ENCODE measurements at regions not wholly inside any gene's neighbourhood (a gene's known extent, or its start where the extent isn't known, plus 50 kb on each side); places are given as distances from the start of the nearest gene placed in this dataset.
"Not testable (repeated sequence)": the region's sequence is repeated elsewhere in the genome, so short reads cannot be mapped to it uniquely, and the experiment has no call there.

DNA sequence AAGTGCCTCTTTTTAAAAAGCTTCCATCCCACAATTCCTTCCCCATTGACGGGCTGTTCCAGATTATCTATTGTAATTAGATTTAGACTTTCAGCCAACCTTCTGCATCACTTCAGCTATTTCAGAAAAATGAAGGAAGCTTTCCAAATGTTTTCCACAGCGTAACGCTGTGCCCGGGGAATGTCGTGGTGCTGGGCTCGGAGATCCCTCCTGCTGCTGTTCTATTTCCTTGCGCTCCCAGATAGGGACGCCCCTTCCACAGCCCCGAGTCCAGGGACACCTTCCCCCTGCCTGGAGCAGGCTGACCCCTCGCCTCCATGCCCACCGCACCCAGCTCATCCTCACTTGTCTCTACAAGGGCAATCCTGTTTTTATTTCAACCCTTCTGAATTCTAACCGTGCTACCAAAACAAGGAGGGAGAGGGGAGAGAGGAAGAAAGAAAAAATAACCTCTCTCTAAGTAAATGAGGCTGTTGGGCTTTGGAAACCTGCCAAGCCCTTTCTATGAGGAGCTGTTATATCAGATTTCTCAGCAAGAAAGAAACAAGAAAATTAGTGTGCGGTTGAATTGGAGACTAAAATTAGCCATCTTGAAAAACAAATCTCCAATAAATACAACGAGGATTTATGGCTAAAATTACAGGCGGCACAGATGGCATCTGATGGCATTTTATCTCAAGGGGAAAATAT, 366.9 kb downstream of the BRD1 start:
- no peak for DNase-seq
- Mint-ChIP-seq H3K9me3 (no peaks in the 10 kb centered on the region), H3K4me1 (ENCODE audit: low read depth) (no peaks in the 10 kb centered on the region), H3K36me3 (ENCODE audit: insufficient read depth) (no peaks in the 10 kb centered on the region), H3K27me3 (ENCODE audit: low read depth) (peaks cover 12% of the 10 kb centered on the region), H3K4me3 (no peak overlapping the region)
- ATAC-seq = no peak

DNA sequence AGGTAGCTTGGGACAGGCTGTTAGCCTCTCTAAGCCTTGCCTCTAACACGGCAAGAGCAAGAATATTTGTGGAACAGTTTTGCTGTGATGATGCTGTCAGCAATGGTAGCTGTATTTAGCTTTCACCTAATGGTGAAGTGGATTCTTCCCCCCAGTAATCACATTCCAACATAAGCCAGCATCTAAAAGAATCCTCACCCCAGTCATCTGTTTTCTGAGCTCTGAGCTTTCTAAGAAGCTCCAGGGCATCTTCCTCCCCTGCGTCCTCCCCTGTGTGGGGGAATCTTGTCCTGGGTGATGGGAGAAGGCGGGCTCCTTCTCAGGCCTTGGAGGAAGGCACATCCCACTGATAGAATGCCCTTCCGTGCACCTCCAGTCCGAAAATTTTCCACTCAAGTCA, 367.6 kb downstream of the BRD1 start:
- DNase-seq (no peak), ATAC-seq (no peak)
- Mint-ChIP-seq H3K27me3 (ENCODE audit: low read depth) (peaks cover 12% of the 10 kb centered on the region), H3K4me1 (ENCODE audit: low read depth) (no peaks in the 10 kb centered on the region), H3K4me3 (no peak overlapping the region), H3K9me3 (no peaks in the 10 kb centered on the region), H3K36me3 (ENCODE audit: insufficient read depth) (no peaks in the 10 kb centered on the region)

DNA sequence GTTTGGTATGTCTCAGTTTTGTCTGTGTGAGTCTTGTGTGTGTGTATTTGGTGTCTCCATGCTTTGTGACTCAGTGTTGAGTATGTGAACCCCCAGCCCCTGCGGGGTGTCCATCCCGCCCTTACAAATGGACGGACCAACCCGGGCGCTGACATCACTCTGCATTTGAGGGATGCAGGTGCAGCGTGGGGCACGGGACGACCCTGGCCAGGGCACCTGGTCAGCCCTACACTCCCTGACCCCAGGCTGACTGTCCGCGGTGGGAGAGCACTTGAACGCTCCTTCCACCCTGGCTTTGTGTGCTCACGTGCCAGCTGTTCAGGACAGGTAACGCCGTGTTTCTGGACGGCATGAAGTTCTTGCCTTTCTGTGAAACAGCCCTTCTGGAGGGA, 369.0 kb downstream of the BRD1 start:
- Mint-ChIP-seq H3K36me3 (ENCODE audit: insufficient read depth) (no peaks in the 10 kb centered on the region), H3K9me3 (no peaks in the 10 kb centered on the region), H3K4me1 (ENCODE audit: low read depth) (no peaks in the 10 kb centered on the region), H3K27me3 (ENCODE audit: low read depth) (peaks cover 11% of the 10 kb centered on the region), H3K4me3 (no peak overlapping the region)
- DNase-seq (no peak), ATAC-seq (no peak)

DNA sequence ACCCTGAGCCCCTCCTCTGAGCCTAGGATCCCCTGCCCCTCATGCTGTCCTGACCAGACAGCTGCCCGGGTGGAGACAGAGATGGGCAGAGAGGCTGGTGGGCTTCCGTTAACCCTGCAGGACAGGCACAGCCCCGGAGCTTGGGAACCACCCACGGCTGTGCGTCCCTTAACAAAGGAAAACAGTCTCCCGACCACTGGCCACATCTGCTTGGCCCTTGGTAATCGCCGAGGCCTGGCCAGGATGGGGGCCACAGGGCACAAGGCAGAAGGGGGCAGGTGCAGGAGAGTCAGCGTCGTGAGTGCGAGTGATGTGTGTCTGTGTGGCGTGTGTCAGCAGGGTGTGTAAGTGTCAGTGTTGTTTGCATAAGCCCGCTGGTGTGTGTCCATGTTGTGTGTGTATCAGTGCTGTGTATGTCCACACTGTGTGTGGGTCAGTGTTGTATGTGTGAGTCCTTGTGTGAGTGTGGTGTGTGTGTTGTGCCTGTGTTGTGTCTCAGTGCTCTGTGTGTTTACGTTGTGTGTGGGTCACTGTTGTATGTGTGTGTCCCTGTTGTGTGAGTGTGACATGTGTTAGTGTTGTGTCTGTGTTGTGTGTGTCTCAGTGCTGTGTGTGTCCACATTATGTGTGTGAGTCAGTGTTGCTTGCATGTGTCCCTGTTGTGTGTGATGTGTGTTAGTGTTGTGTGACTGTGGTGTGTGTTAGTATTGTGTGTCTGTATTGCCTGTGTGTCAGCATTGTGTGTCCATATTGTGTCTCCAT, 369.5 kb downstream of the BRD1 start:
- ATAC-seq (no peak), DNase-seq (no peak)
- Mint-ChIP-seq H3K36me3 (ENCODE audit: insufficient read depth) (no peaks in the 10 kb centered on the region), H3K4me1 (ENCODE audit: low read depth) (no peaks in the 10 kb centered on the region), H3K9me3 (no peaks in the 10 kb centered on the region), H3K27me3 (ENCODE audit: low read depth) (peaks cover 11% of the 10 kb centered on the region), H3K4me3 (no peak overlapping the region)

DNA sequence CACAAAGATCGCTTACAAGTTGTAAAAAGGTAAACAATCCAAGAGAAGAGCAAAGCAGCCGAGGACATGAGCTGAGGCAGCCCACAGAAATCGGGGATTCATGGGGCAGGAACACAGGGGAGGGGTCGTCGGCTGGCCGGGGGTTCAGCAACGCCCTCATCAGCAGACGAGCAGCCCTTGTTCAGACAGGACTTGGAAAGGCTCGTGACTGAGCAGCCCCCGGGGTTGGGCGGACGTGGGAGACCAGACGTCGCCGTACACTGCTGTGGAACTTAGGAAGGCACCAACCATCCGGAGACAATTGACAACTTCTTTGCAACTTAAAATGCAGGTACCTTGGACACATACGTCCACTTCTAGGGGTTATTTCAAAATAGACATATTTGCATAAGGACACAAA, 370.5 kb downstream of the BRD1 start:
- ATAC-seq (no peak), DNase-seq (no peak)
- no peaks in the 10 kb centered on the region for H3K9me3 Mint-ChIP-seq
- H3K4me1 Mint-ChIP-seq (ENCODE audit: low read depth) = no peaks in the 10 kb centered on the region
- H3K36me3 Mint-ChIP-seq (ENCODE audit: insufficient read depth) = no peaks in the 10 kb centered on the region
- H3K4me3 Mint-ChIP-seq = no peak overlapping the region
- peaks cover 11% of the 10 kb centered on the region for H3K27me3 Mint-ChIP-seq (ENCODE audit: low read depth)

DNA sequence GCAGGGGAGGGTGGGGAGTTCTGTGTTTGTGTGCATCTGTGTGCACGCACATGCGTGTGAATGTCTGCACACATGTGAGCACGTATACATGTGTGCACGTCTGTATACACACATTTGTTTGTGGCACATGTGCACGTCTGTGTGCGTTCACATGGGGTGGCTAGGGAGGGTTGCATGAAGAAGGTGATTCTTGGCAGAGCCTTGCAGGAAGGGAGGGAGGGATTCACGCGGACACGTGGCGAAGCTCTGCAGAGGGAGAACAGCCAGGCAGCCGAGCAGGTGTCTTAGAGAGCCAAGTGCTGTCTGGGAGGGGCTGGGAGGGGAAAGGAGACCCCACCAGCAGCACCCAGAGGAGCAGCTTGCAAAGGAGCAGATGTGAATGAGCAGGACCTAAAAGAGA, 372.1 kb downstream of the BRD1 start:
- H3K4me3 Mint-ChIP-seq = no peak overlapping the region
- peaks cover 17% of the 10 kb centered on the region for H3K27me3 Mint-ChIP-seq (ENCODE audit: low read depth)
- H3K36me3 Mint-ChIP-seq (ENCODE audit: insufficient read depth) = no peaks in the 10 kb centered on the region
- H3K9me3 Mint-ChIP-seq = no peaks in the 10 kb centered on the region
- ATAC-seq (no peak), DNase-seq (no peak)
- H3K4me1 Mint-ChIP-seq (ENCODE audit: low read depth) = no peaks in the 10 kb centered on the region

DNA sequence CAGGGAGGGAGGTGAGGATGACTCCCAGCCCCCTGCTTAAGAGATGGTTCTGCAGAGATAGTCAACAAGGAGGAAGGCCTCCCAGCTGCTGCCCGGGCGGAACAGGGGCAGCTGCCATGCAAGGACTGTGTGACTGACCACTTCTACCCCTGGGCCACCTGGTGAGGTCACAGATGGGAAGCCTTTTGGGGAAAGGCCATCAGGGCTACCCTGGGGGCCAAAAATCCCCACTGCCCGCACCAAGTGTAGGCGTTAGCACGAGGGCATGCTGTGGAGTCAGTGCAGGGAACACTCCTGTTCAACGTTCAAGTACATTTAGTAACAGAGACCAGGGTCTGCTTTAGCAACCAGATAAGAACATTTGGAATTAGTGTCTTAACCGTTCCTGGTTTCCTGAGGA, 372.9 kb downstream of the BRD1 start:
- Mint-ChIP-seq H3K9me3 (no peaks in the 10 kb centered on the region), H3K4me3 (no peak overlapping the region), H3K27me3 (ENCODE audit: low read depth) (peaks cover 24% of the 10 kb centered on the region), H3K36me3 (ENCODE audit: insufficient read depth) (no peaks in the 10 kb centered on the region), H3K4me1 (ENCODE audit: low read depth) (no peaks in the 10 kb centered on the region)
- ATAC-seq (no peak), DNase-seq (no peak)

DNA sequence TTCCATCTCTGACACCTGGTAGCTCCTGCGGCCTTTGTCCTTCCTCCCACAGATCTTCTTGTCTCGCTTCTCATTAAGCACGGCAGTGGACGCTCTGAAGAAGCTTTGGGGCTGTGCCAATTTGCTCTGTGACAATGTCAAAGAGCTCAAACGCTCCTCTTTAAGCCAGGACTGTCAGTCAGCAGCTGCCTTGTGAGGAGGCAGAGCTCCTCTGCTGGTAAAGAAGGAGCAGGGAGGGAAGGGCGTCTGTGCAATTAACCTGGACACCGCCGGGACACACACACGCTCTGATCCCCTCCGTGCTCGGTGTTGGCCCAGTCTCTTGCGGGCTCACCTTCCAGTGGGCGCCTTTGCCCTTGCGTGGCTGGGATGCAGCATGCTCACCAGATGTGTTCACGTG, 373.9 kb downstream of the BRD1 start:
- Mint-ChIP-seq H3K4me1 (ENCODE audit: low read depth) (no peaks in the 10 kb centered on the region), H3K36me3 (ENCODE audit: insufficient read depth) (no peaks in the 10 kb centered on the region), H3K27me3 (ENCODE audit: low read depth) (peaks cover 34% of the 10 kb centered on the region), H3K9me3 (no peaks in the 10 kb centered on the region), H3K4me3 (no peak overlapping the region)
- DNase-seq = no peak
- ATAC-seq = no peak

DNA sequence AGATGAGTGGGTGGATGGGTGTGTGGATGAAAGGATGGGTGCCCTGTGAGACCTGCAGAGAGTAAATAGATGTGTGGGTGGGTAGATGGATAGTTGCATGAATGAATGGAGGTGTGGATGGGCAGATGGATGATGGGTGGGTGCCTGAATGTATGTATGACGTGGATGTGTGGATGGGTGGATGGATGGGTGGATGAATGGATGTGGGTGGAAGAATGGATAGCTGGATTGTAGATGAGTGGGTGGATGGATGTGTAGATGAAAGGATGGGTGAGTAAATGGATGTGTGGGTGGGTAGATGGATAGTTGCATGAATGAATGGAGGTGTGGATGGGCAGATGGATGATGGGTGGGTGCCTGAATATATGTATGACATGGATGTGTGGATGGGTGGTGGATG, 374.7 kb downstream of the BRD1 start:
- H3K27me3 Mint-ChIP-seq (ENCODE audit: low read depth) = peaks cover 34% of the 10 kb centered on the region

DNA sequence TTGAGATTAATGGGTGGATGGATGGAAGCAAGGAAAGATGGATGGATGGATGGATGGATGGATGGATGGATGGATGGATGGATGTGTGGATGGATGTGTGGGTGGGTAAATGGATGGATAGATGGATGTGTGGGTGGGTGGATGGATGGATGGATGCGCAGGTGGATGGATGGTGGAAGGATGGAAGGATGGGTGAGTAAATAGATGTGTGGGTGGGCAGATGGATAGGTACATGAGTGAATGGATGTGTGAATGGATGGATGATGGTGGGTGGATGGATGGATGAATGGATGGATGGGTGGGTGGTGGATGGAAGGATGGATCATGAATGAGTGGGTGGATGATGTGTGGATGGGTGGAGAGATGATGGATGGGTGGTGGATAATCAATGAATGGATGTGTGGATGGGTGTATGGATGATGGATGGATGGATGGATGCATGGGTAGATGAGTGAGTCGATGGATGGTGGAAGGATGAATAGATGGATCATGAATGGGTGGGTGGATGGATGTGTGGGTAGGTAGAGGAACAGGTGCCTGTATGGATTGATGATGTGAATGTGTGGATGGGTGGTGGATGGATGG, 375.2 kb downstream of the BRD1 start:
- no peak overlapping the region for H3K4me3 Mint-ChIP-seq

More for the DNA sequence above, 374.7 kb downstream of the BRD1 start:
- H3K4me3 Mint-ChIP-seq; ATAC-seq; H3K9me3 Mint-ChIP-seq; DNase-seq; H3K36me3 Mint-ChIP-seq (ENCODE audit: insufficient read depth); H3K4me1 Mint-ChIP-seq (ENCODE audit: low read depth): not testable (repeated sequence)

DNA sequence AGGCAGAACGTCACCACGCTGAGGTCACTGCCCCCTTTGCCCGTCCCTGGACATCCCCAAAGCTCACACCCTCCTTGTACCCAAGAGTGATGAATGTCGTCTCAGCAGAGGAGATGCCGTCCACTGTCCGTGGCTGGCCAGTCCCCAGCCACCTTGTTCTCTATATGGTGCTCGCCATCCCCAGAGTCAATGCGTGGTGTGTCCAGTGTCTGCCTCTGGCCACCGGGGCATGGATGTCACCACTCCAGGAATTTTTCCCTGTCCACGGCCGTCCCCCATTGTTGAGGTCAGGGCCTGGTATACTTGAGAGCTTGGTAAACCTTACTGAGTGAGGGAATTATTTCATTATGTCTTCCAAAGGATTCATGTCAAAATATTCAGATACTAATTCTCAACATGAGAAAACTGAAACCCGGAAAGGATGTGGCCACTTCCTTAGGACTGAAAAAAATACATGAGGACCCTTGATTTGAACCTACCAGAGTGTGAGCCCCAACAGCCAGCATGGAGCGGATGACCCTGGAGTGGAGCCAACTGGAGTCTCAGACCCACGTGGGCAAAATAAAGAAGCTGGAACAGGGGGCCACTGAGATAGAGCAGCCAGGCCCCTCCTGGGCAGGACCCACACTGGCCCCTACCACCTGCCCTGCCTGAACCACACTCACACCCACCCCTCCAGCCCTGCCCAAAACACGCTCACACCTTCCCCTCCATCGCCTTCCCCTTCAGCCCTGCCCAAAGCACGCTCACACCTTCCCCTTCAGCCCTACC, 376.4 kb downstream of the BRD1 start:
- H3K27me3 Mint-ChIP-seq (ENCODE audit: low read depth) = peaks cover 40% of the 10 kb centered on the region
- no peaks in the 10 kb centered on the region for H3K9me3 Mint-ChIP-seq
- ATAC-seq (no peak), DNase-seq (no peak)
- no peaks in the 10 kb centered on the region for H3K4me1 Mint-ChIP-seq (ENCODE audit: low read depth)
- H3K4me3 Mint-ChIP-seq = no peak overlapping the region
- H3K36me3 Mint-ChIP-seq (ENCODE audit: insufficient read depth) = no peaks in the 10 kb centered on the region

More for the DNA sequence above, 375.2 kb downstream of the BRD1 start:
- Mint-ChIP-seq H3K9me3 (no peaks in the 10 kb centered on the region), H3K4me1 (ENCODE audit: low read depth) (no peaks in the 10 kb centered on the region), H3K27me3 (ENCODE audit: low read depth) (peaks cover 33% of the 10 kb centered on the region), H3K36me3 (ENCODE audit: insufficient read depth) (no peaks in the 10 kb centered on the region)
- no peak for DNase-seq
- no peak for ATAC-seq

DNA sequence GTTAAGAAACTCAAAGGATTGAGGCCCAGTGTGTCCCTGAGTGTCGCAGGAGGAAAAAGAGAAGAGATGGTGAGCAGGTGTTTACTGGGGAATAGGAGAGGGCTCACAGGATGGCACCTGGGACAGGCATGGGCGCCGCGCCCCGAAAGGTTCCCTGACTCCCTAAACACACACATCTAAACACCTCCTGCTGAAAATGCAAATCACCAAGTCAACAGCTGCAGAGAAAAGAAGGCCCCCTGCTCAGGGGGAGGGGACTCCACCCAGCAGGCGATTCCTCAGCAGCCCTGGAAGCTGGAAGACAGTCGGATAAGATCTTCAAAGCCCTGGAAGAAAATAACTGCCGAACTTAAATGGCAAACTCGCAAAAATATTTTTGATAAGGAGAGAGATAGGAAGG, 377.2 kb downstream of the BRD1 start:
- H3K36me3 Mint-ChIP-seq (ENCODE audit: insufficient read depth) = no peaks in the 10 kb centered on the region
- H3K4me1 Mint-ChIP-seq (ENCODE audit: low read depth) = no peaks in the 10 kb centered on the region
- DNase-seq (no peak), ATAC-seq (no peak)
- no peak overlapping the region for H3K4me3 Mint-ChIP-seq
- H3K27me3 Mint-ChIP-seq (ENCODE audit: low read depth) = peaks cover 42% of the 10 kb centered on the region
- H3K9me3 Mint-ChIP-seq = no peaks in the 10 kb centered on the region

DNA sequence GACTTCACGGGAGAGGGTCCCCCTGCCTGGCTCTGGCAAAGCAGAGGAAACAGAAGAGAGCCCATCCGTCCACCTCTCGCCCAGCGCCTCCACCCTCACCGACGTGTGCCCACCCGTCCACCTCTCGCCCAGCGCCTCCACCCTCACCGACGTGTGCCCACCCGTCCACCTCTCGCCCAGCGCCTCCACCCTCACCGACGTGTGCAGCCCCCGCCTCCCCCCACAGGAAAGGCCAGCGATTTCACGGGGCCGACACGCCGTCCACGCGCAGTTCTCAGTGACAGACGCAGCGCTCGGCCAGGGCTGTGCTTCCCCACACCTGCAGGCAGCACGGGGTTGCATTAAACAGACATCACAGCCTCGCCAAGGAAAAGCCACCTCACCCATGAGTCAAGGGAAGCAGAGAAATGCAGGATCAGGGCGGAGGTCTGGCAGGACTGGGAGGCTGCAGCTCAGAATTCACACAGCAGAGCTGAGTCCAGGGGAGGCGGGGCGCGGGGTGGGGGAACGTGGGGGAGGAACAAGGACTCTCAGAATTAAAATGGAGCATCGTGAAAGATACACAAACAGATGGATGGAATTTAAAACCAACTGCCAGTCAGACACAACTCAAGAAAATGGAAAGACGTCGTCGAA, 377.7 kb downstream of the BRD1 start:
- Mint-ChIP-seq H3K4me1 (ENCODE audit: low read depth) (no peaks in the 10 kb centered on the region), H3K9me3 (no peaks in the 10 kb centered on the region), H3K4me3 (no peak overlapping the region), H3K27me3 (ENCODE audit: low read depth) (peaks cover 40% of the 10 kb centered on the region), H3K36me3 (ENCODE audit: insufficient read depth) (no peaks in the 10 kb centered on the region)
- ATAC-seq (no peak), DNase-seq (no peak)

DNA sequence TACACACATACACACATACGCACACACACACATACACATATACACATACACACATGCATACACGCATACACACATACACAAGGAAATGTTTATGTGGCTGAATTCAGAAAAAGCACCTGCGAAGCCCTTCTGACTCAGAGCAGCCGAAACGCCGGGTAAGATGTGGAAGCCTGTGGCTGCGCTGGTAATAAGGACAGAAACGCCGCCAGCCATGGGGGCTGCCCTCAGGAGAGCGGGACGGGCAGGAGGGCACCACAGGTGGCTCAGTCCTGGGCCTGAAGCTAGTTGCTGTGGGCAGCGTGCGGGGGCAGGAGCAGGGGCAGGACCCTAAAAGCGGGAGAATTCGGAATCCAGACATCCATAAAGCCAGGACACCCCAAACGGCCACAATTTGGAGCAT, 378.3 kb downstream of the BRD1 start:
- Mint-ChIP-seq H3K4me3 (no peak overlapping the region), H3K4me1 (ENCODE audit: low read depth) (no peaks in the 10 kb centered on the region), H3K27me3 (ENCODE audit: low read depth) (peaks cover 45% of the 10 kb centered on the region), H3K9me3 (no peaks in the 10 kb centered on the region), H3K36me3 (ENCODE audit: insufficient read depth) (no peaks in the 10 kb centered on the region)
- ATAC-seq (no peak), DNase-seq (no peak)
